GM12878 (cell line): ENCODE measurements at regions not wholly inside any gene's neighbourhood (a gene's known extent, or its start where the extent isn't known, plus 50 kb on each side); places are given as distances from the start of the nearest gene placed in this dataset.

Experiments used
- ATAC-seq: fragments of 200-7000 bp; cut with Tn5 transposase; 3 replicates; pipeline ENCODE4 v1.9.1; 2020; ENCODE audit warnings: mild to moderate bottlenecking, moderate library complexity
- BruUV-seq: library from RNA; stranded (reverse); fragments of 400-500 nt; replicated peaks from 2 replicates; lab custom pipeline; 2021; lab: Mats Ljungman, UMichigan
- CTCF ChIA-PET: fragments of 300-600 bp; sonication (Branson Sonifier 250); formaldehyde crosslinking; extraction: SDS; loops from one replicate; lab custom pipeline; 2021; ENCODE audit warnings: inconsistent platforms; lab: Yijun Ruan, JAX
- POLR2A ChIA-PET: fragments of 350-600 bp; formaldehyde crosslinking; extraction: SDS; loops from one replicate; lab custom pipeline; 2021; ENCODE audit warnings: inconsistent platforms; lab: Charles Lee
- RAD21 ChIA-PET: fragments of 300-600 bp; sonication (Branson Sonifier 250); formaldehyde crosslinking; loops from one replicate; lab custom pipeline; 2023; ENCODE audit warnings: antibody characterized with exemption; ENCODE audit not compliant: unreplicated experiment; lab: Charles Lee
- SMC1A ChIA-PET: fragments of 300-600 bp; sonication (Branson Sonifier 250); formaldehyde crosslinking; loops from one replicate; lab custom pipeline; 2023; ENCODE audit not compliant: unreplicated experiment, uncharacterized antibody; lab: Charles Lee
- DNase-seq: peaks from one replicate; pipeline ENCODE4 v3.0.0-alpha.2; 2011; ENCODE audit warnings: low read depth, low spot score
- FAIRE-seq: peaks from 3 replicates; lab custom pipeline; 2011; peaks lifted over from hg19 to GRCh38; lab: Jason Lieb, UNC
- H2AFZ ChIP-seq: 2 replicates; pipeline ENCODE4 v1.6.0; 2011; ENCODE audit warnings: low read depth, low read length, control low read depth; ENCODE audit not compliant: control insufficient read depth
- H3K27ac ChIP-seq: 2 replicates; pipeline ENCODE4 v1.5.1; 2011; ENCODE audit warnings: control low read depth; ENCODE audit not compliant: control insufficient read depth, insufficient read depth
- H3K27me3 ChIP-seq, 2 experiments: replicated peaks in 1 of 2; 2 replicates each; pipeline versions ENCODE4 v1.6.0 to v1.6.1; 2011; ENCODE audit warnings: low read length in 1 of 2; ENCODE audit not compliant: control insufficient read depth in 2 of 2, insufficient read depth in 2 of 2
- H3K36me3 ChIP-seq, 2 experiments: 2 replicates each; pipeline ENCODE4 v1.5.1; 2011; ENCODE audit warnings: low read length in 1 of 2; ENCODE audit not compliant: control insufficient read depth in 2 of 2, insufficient read depth in 2 of 2
- H3K4me1 ChIP-seq: 2 replicates; pipeline ENCODE4 v1.6.1; 2011; ENCODE audit warnings: mild to moderate bottlenecking, low read length, moderate library complexity, mixed read lengths; ENCODE audit not compliant: control insufficient read depth, insufficient read depth
- H3K4me2 ChIP-seq: 2 replicates; pipeline ENCODE4 v1.6.0; 2011; ENCODE audit warnings: control low read depth; ENCODE audit not compliant: control insufficient read depth, insufficient read depth
- H3K4me3 ChIP-seq: fragments of 200-600 bp; sonication (generic); 2 replicates; pipeline ENCODE4 v1.5.1; 2016
- H3K79me2 ChIP-seq: 2 replicates; pipeline ENCODE4 v1.6.0; 2011; ENCODE audit warnings: low read length; ENCODE audit not compliant: control insufficient read depth, insufficient read depth
- H3K9ac ChIP-seq: 2 replicates; pipeline ENCODE4 v1.8.0; 2011; ENCODE audit warnings: low read length, control low read depth, mixed read lengths; ENCODE audit not compliant: control insufficient read depth, insufficient read depth
- H3K9me3 ChIP-seq: replicated peaks from 3 replicates; pipeline ENCODE4 v1.5.1; 2011; ENCODE audit warnings: mild to moderate bottlenecking, low read length; ENCODE audit not compliant: control insufficient read depth, insufficient read depth
- H4K20me1 ChIP-seq: 2 replicates; pipeline ENCODE4 v1.6.0; 2011; ENCODE audit not compliant: control insufficient read depth, insufficient read depth
- CBX3 ChIP-seq: fragments of 200-600 bp; sonication (generic); IDR thresholded peaks from 2 replicates; pipeline ENCODE4 v1.6.1; 2016; ENCODE audit warnings: low read depth, borderline replicate concordance
- FOS ChIP-seq: IDR thresholded peaks from 3 replicates; pipeline ENCODE4 v1.6.1; 2011; ENCODE audit warnings: borderline replicate concordance; ENCODE audit not compliant: insufficient read length; ENCODE audit errors: extremely low read depth
- FOXK2 ChIP-seq: fragments of 450-650 bp; IDR thresholded peaks from 2 replicates; pipeline ENCODE4 v1.6.1; 2017; ENCODE audit warnings: mild to moderate bottlenecking, moderate library complexity
- HSF1 ChIP-seq: fragments of 150-350 bp; IDR thresholded peaks from 2 replicates; pipeline ENCODE4 v1.6.1; 2014; ENCODE audit warnings: mild to moderate bottlenecking, low read depth, low read length
- IRF4 ChIP-seq: IDR thresholded peaks from 2 replicates; pipeline ENCODE4 v1.6.1; 2011; ENCODE audit warnings: low read depth, low read length
- KLF5 ChIP-seq: fragments of 450-650 bp; IDR thresholded peaks from 2 replicates; pipeline ENCODE4 v1.6.1; 2014; ENCODE audit warnings: mild to moderate bottlenecking; ENCODE audit not compliant: partially characterized antibody
- MEF2A ChIP-seq: IDR thresholded peaks from 2 replicates; pipeline ENCODE4 v1.6.1; 2011; ENCODE audit warnings: low read depth, mild to moderate bottlenecking, low read length, moderate library complexity; ENCODE audit not compliant: insufficient read depth
- MEF2B ChIP-seq: fragments of 450-650 bp; IDR thresholded peaks from 2 replicates; pipeline ENCODE4 v1.6.1; 2018; ENCODE audit warnings: mild to moderate bottlenecking, moderate library complexity; ENCODE audit not compliant: partially characterized antibody, poor library complexity, severe bottlenecking
- PAX8 ChIP-seq: fragments of 450-650 bp; IDR thresholded peaks from 2 replicates; pipeline ENCODE4 v1.6.1; 2017; ENCODE audit warnings: mild to moderate bottlenecking, moderate library complexity
- SUZ12 ChIP-seq: fragments of 200-600 bp; sonication (generic); IDR thresholded peaks from one replicate; pipeline ENCODE4 v1.6.1; 2018; ENCODE audit warnings: antibody characterized with exemption, mild to moderate bottlenecking; ENCODE audit not compliant: unreplicated experiment
- TBL1XR1 ChIP-seq: IDR thresholded peaks from 2 replicates; pipeline ENCODE4 v1.6.1; 2012; ENCODE audit warnings: low read depth, low read length, improper control_type of control experiment
- USF1 ChIP-seq: IDR thresholded peaks from 2 replicates; pipeline ENCODE4 v1.6.1; 2011; ENCODE audit warnings: borderline replicate concordance, low read depth, mild to moderate bottlenecking, moderate library complexity, mixed read lengths, low read length; ENCODE audit not compliant: insufficient read depth; ENCODE audit errors: extremely low read length
- ZNF384 ChIP-seq: IDR thresholded peaks from 2 replicates; pipeline ENCODE4 v1.6.1; 2012; ENCODE audit warnings: low read depth, mild to moderate bottlenecking, low read length, improper control_type of control experiment, borderline replicate concordance
- ZZZ3 ChIP-seq: IDR thresholded peaks from 2 replicates; pipeline ENCODE4 v1.6.1; 2011; ENCODE audit warnings: low read depth; ENCODE audit not compliant: control insufficient read depth, insufficient read length
- WGBS: methylation state at CpG from one replicate; pipeline ENCODE4 v1.1.6; 2016; ENCODE audit warnings: low lambda C conversion rate; ENCODE audit not compliant: insufficient replicate concordance, insufficient coverage; ENCODE audit errors: missing lambda C conversion rate; 5-methylcytosine and 5-hydroxymethylcytosine counted together
- in situ Hi-C: fragments of 300-500 bp; cut with MboI; formaldehyde crosslinking; loops from 9 replicates; pipeline ENCODE4 v1.14.3; 2018; ENCODE audit warnings: mixed read lengths
- intact Hi-C: fragments of 100-400 bp; cut with micrococcal nuclease; formaldehyde crosslinking; loops from one replicate; pipeline ENCODE4 v1.14.2; 2022; ENCODE audit not compliant: unreplicated experiment
- TF ChIP-seq, protein P1 (sequence below): fragments of 450-650 bp; IDR thresholded peaks from 2 replicates; pipeline ENCODE4 v1.6.1; 2016; ENCODE audit warnings: mild to moderate bottlenecking

DNA sequence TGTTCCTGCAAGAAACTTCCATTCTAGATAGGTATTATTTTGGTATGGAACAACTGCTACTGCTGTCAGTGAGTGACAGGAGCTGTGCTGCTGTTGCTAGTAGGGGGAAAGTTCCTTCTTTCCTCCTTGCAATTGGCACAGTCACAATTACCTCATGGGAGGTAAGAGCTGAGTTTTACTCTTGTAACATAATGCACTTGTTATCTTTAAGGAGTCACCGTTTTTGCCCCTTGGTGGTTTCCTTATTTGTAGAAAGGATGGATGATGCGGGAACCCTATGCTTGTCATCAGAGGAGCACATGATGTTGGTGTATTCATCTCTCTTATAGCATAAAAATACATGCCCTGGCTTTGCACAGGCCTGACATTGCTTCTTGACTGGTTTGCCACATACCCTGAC lies 234.7 kb upstream of the NPY start:
- Histone ChIP-seq H3K4me3 (no peak overlapping the region), H3K4me2 (no peak overlapping the region), H3K9ac (no peak overlapping the region), H3K9me3 (no peaks in the 10 kb centered on the region), H3K4me1 (no peaks in the 10 kb centered on the region), H4K20me1 (no peaks in the 10 kb centered on the region), H3K27ac (no peak overlapping the region), H3K36me3 (no peaks in the 10 kb centered on the region), H3K27me3 (no peaks in the 10 kb centered on the region; a peak in 1 of 4 replicates), H3K79me2 (no peaks in the 10 kb centered on the region), H2AFZ (no peak overlapping the region)
- 0% methylated on average over 2 of the region's 2 CpGs for WGBS
- SMC1A ChIA-PET: no interaction called here
- in situ Hi-C loops (no loop called here), intact Hi-C loops (no loop called here)
- DNase-seq (no peak), ATAC-seq (no peak), FAIRE-seq (no peak)
- CTCF ChIA-PET: no interaction called here
- TF ChIP-seq CBX3: no peak
- TF ChIP-seq, protein P1, sequence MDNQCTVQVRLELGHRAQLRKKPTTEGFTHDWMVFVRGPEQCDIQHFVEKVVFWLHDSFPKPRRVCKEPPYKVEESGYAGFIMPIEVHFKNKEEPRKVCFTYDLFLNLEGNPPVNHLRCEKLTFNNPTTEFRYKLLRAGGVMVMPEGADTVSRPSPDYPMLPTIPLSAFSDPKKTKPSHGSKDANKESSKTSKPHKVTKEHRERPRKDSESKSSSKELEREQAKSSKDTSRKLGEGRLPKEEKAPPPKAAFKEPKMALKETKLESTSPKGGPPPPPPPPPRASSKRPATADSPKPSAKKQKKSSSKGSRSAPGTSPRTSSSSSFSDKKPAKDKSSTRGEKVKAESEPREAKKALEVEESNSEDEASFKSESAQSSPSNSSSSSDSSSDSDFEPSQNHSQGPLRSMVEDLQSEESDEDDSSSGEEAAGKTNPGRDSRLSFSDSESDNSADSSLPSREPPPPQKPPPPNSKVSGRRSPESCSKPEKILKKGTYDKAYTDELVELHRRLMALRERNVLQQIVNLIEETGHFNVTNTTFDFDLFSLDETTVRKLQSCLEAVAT: no peak
- TF ChIP-seq USF1: no peak
- BruUV-seq: no TSS peak
- POLR2A ChIA-PET: no interaction called here
- RAD21 ChIA-PET: no interaction called here

DNA sequence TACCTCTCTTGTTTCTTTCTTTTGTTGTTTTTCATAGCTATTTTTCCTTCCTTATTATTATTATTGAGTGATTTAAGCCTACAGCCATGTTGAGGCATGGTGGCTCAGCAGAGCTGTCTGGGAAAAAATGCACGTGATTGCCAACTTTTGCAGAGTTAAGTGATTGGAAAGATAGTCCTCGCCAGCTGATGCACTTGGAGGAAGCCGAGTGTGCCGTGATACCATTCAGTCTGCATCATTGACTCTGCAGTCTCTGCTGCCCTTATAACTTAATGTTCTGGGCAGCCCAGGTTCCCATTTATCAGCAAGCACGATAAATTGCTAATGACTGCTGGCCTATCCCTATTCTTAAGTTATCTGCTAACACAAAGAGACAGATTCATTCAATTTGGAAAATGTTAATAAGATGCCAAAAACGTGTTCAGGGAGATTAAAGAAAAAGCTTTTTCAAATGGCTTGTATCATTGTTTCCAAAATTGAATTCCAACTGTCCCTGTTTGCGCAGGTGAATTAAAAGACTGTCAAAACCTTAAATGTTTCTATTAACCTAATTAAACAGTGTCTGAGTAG lies 232.9 kb upstream of the NPY start:
- CTCF ChIA-PET: interaction anchor here (0.6 kb wide), 1 partner anchor 254 kb away, joined by 4 read pairs; no protein-coding TSS in a partner anchor
- no peaks in the 10 kb centered on the region for H3K9me3 ChIP-seq
- intact Hi-C loops (no loop called here), in situ Hi-C loops (no loop called here)
- no peak overlapping the region for H3K27ac ChIP-seq
- no peak overlapping the region for H3K9ac ChIP-seq
- SMC1A ChIA-PET: no interaction called here
- WGBS: 41% methylated on average over 7 of the region's 7 CpGs
- H3K4me1 ChIP-seq: no peaks in the 10 kb centered on the region
- RAD21 ChIA-PET: no interaction called here
- DNase-seq (no peak), ATAC-seq (no peak), FAIRE-seq (no peak)
- no peaks in the 10 kb centered on the region for H3K36me3 ChIP-seq
- no peak overlapping the region for H3K4me3 ChIP-seq
- no peak overlapping the region for H3K4me2 ChIP-seq
- H2AFZ ChIP-seq: no peak overlapping the region
- BruUV-seq: no TSS peak
- POLR2A ChIA-PET: no interaction called here
- H4K20me1 ChIP-seq: no peaks in the 10 kb centered on the region
- H3K79me2 ChIP-seq: no peaks in the 10 kb centered on the region
- no peaks in the 10 kb centered on the region; a peak in 1 of 4 replicates for H3K27me3 ChIP-seq
- TF ChIP-seq FOXK2 (no peak), ZZZ3 (no peak), PAX8 (no peak), KLF5 (no peak), FOS (no peak), SUZ12 (no peak), MEF2B (no peak), ZNF384 (no peak), TBL1XR1 (no peak), HSF1 (no peak), MEF2A (no peak), IRF4 (no peak)
